T47D (cell line): ENCODE measurements at regions not wholly inside any gene's neighbourhood (a gene's known extent, or its start where the extent isn't known, plus 50 kb on each side); places are given as distances from the start of the nearest gene placed in this dataset.

Experiments
- DNase-seq, 2 experiments: peaks; one replicate each; pipeline versions ENCODE4 v3.0.0 to v3.0.0-alpha.2; 2011 to 2012; ENCODE audit warnings: low read depth in 1 of 2, low spot score in 1 of 2
- JUND ChIP-seq: IDR thresholded peaks from 2 replicates; pipeline ENCODE4 v1.6.1; 2012; ENCODE audit warnings: low read depth
- in situ Hi-C: cut with HindIII; loops from 2 replicates; pipeline ENCODE4 v1.10.0; 2016; ENCODE audit warnings: low sequenced_read_pairs, low pct_unique_long_range_greater_than_20kb

GRCh38 chr22:46074771-46075551 lies 75.4 kb upstream of the PPARA start:
- DNase-seq = peak in 1 of 2 experiments; percentile 45
- TF ChIP-seq JUND = no peak
- in situ Hi-C loops = no loop called here

GRCh38 chr22:46075764-46076531 lies 74.4 kb upstream of the PPARA start:
- in situ Hi-C loops = no loop called here
- DNase-seq = no peak
- no peak for TF ChIP-seq JUND

- no peak for TF ChIP-seq JUND
- peak in 1 of 2 experiments; percentile 76 for DNase-seq
- in situ Hi-C loops = no loop called here
Measured at GRCh38 chr22:46076651-46077339, 73.5 kb upstream of the PPARA start.

- in situ Hi-C loops = no loop called here
- TF ChIP-seq JUND = no peak
- DNase-seq = no peak
Measured at GRCh38 chr22:46077669-46078099, 72.6 kb upstream of the PPARA start.

- peak in 1 of 2 experiments; percentile 90 for DNase-seq
- in situ Hi-C loops = no loop called here
- no peak for TF ChIP-seq JUND
Measured at GRCh38 chr22:46078241-46079092, 71.9 kb upstream of the PPARA start.

GRCh38 chr22:46079093-46079860 lies 71.0 kb upstream of the PPARA start:
- no peak for TF ChIP-seq JUND
- in situ Hi-C loops = no loop called here
- peak in 1 of 2 experiments; percentile 30 for DNase-seq

GRCh38 chr22:46079861-46080821 lies 70.2 kb upstream of the PPARA start:
- DNase-seq = peak; percentile 51 to 89
- no peak for TF ChIP-seq JUND

GRCh38 chr22:46081036-46081830 lies 69.1 kb upstream of the PPARA start:
- DNase-seq = no peak
- in situ Hi-C loops = no loop called here
- no peak for TF ChIP-seq JUND

More at GRCh38 chr22:46079861-46080821, 70.2 kb upstream of the PPARA start:
- in situ Hi-C loops = no loop called here

- no peak for TF ChIP-seq JUND
- no peak for DNase-seq
- in situ Hi-C loops = no loop called here
Measured at GRCh38 chr22:46081831-46082210, 68.5 kb upstream of the PPARA start.

- TF ChIP-seq JUND = no peak
- no peak for DNase-seq
- in situ Hi-C loops = no loop called here
Measured at GRCh38 chr22:46082633-46083032, 67.7 kb upstream of the PPARA start.
